ENCODE measurements at regions not wholly inside any gene's neighbourhood (a gene's known extent, or its start where the extent isn't known, plus 50 kb on each side); places are given as distances from the start of the nearest gene placed in this dataset.
A peak's percentile ranks its signal among the peaks of the same experiment; 100 is the strongest.

GRCh38 chr7:84693483-84693882 lies 493.4 kb downstream of the SEMA3D start:
- peaks cover 17% of the 10 kb centered on the region for H3K9me3 Mint-ChIP-seq (ENCODE audit: unreplicated experiment)
- no peaks in the 10 kb centered on the region for H3K27me3 Mint-ChIP-seq (ENCODE audit: unreplicated experiment)
- no peaks in the 10 kb centered on the region for H3K36me3 Mint-ChIP-seq (ENCODE audit: unreplicated experiment)
- no peak for DNase-seq (ENCODE audit: extremely low spot score, unreplicated experiment)
- H3K4me1 Mint-ChIP-seq (ENCODE audit: unreplicated experiment) = peaks cover 15% of the 10 kb centered on the region
- no peak for TF ChIP-seq CTCF (IDR thresholded peaks at IDR 0.05)
- H3K27ac Mint-ChIP-seq (ENCODE audit: unreplicated experiment) = no peak overlapping the region
- H3K4me3 Mint-ChIP-seq (ENCODE audit: unreplicated experiment) = no peak overlapping the region

- no peak for TF ChIP-seq CTCF (IDR thresholded peaks at IDR 0.05)
- Mint-ChIP-seq H3K27me3 (ENCODE audit: unreplicated experiment) (no peaks in the 10 kb centered on the region), H3K27ac (ENCODE audit: unreplicated experiment) (peak overlapping the region; percentile 53), H3K9me3 (ENCODE audit: unreplicated experiment) (peaks cover 6% of the 10 kb centered on the region), H3K4me3 (ENCODE audit: unreplicated experiment) (no peak overlapping the region), H3K4me1 (ENCODE audit: unreplicated experiment) (peaks cover 42% of the 10 kb centered on the region), H3K36me3 (ENCODE audit: unreplicated experiment) (no peaks in the 10 kb centered on the region)
- no peak for DNase-seq (ENCODE audit: extremely low spot score, unreplicated experiment)
Measured at GRCh38 chr7:84688671-84689070, 494.1 kb upstream of the SEMA3A start.

- Mint-ChIP-seq H3K4me3 (ENCODE audit: unreplicated experiment) (no peak overlapping the region), H3K36me3 (ENCODE audit: unreplicated experiment) (no peaks in the 10 kb centered on the region), H3K4me1 (ENCODE audit: unreplicated experiment) (peaks cover 42% of the 10 kb centered on the region), H3K9me3 (ENCODE audit: unreplicated experiment) (peaks cover 6% of the 10 kb centered on the region), H3K27ac (ENCODE audit: unreplicated experiment) (no peak overlapping the region), H3K27me3 (ENCODE audit: unreplicated experiment) (no peaks in the 10 kb centered on the region)
- TF ChIP-seq CTCF (IDR thresholded peaks at IDR 0.05) = no peak
- no peak for DNase-seq (ENCODE audit: extremely low spot score, unreplicated experiment)
Measured at GRCh38 chr7:84686373-84686772, 491.8 kb upstream of the SEMA3A start.

GRCh38 chr7:84684836-84685480 lies 490.4 kb upstream of the SEMA3A start:
- DNase-seq (ENCODE audit: extremely low spot score, unreplicated experiment) = no peak
- H3K4me1 Mint-ChIP-seq (ENCODE audit: unreplicated experiment) = peaks cover 42% of the 10 kb centered on the region
- H3K27me3 Mint-ChIP-seq (ENCODE audit: unreplicated experiment) = no peaks in the 10 kb centered on the region
- no peak for TF ChIP-seq CTCF (IDR thresholded peaks at IDR 0.05)
- no peak overlapping the region for H3K27ac Mint-ChIP-seq (ENCODE audit: unreplicated experiment)
- H3K36me3 Mint-ChIP-seq (ENCODE audit: unreplicated experiment) = no peaks in the 10 kb centered on the region
- no peak overlapping the region for H3K4me3 Mint-ChIP-seq (ENCODE audit: unreplicated experiment)
- H3K9me3 Mint-ChIP-seq (ENCODE audit: unreplicated experiment) = no peaks in the 10 kb centered on the region

GRCh38 chr7:84682543-84682942 lies 488.0 kb upstream of the SEMA3A start:
- Mint-ChIP-seq H3K36me3 (ENCODE audit: unreplicated experiment) (no peaks in the 10 kb centered on the region), H3K4me1 (ENCODE audit: unreplicated experiment) (peaks cover 23% of the 10 kb centered on the region), H3K4me3 (ENCODE audit: unreplicated experiment) (no peak overlapping the region), H3K27me3 (ENCODE audit: unreplicated experiment) (no peaks in the 10 kb centered on the region), H3K27ac (ENCODE audit: unreplicated experiment) (no peak overlapping the region), H3K9me3 (ENCODE audit: unreplicated experiment) (no peaks in the 10 kb centered on the region)
- DNase-seq (ENCODE audit: extremely low spot score, unreplicated experiment) = no peak
- no peak for TF ChIP-seq CTCF (IDR thresholded peaks at IDR 0.05)

Data from osteocyte (in vitro differentiated cells).